Colonic mucosa (tissue), 4 donors: ENCODE measurements at regions not wholly inside any gene's neighbourhood (a gene's known extent, or its start where the extent isn't known, plus 50 kb on each side); places are given as distances from the start of the nearest gene placed in this dataset.

ENCODE experiments used
- DNase-seq: peaks from one replicate; pipeline ENCODE4 v3.0.0-alpha.2; 2020
- H3K27ac ChIP-seq: fragments of 200-600 bp; one replicate; pipeline ENCODE4 v1.8.0; 2021
- H3K27me3 ChIP-seq: fragments of 200-600 bp; one replicate; pipeline ENCODE4 v1.8.0; 2021
- H3K36me3 ChIP-seq: fragments of 200-600 bp; one replicate; pipeline ENCODE4 v1.8.0; 2021
- H3K4me1 ChIP-seq: fragments of 200-600 bp; one replicate; pipeline ENCODE4 v1.8.0; 2021; ENCODE audit warnings: mild to moderate bottlenecking
- H3K4me3 ChIP-seq: fragments of 200-600 bp; one replicate; pipeline ENCODE4 v1.8.0; 2021
- H3K9ac ChIP-seq, 2 donors: one replicate each; pipeline ENCODE4 v1.7.0; 2013; ENCODE audit warnings: control low read depth in 2 of 2, low read depth in 2 of 2, low read length in 2 of 2
- H3K9me3 ChIP-seq: fragments of 200-600 bp; one replicate; pipeline ENCODE4 v1.8.0; 2021
- intact Hi-C: fragments of 100-400 bp; cut with DNase I; formaldehyde crosslinking; loops from one replicate; pipeline ENCODE4 v1.14.1; 2022
- TF ChIP-seq, protein P1 (sequence below): fragments of 200-600 bp; IDR thresholded peaks from one replicate; pipeline ENCODE4 v1.8.0; 2022; ENCODE audit warnings: antibody characterized with exemption, mild to moderate bottlenecking
- donor health status: healthy.
- donor health status: DM: no; HTN: no; CAD: no.
- donor health status: DM: no; HTN: no; CAD: no.

DNA sequence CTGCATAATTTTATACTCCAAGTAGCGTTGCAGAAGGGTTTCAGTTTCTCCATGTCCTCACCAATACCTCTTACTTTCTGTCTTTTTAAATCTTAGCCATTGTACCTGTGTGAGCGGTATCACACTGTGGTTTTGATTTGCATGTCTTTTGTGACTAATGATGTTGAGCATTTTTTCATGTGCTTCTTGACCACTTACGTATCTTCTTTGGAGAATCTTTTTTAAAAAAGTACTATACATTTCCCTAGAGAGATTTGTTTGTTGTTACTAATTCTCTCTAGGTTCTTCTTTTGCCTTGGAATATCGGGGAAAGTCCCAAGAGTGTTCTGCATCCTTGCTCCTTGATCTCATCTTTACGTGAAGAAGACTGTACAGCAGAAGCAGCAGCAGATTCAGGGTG lies 81.8 kb upstream of the WARS2 start:
- Histone ChIP-seq H3K9me3 (no peaks in the 10 kb centered on the region), H3K36me3 (no peaks in the 10 kb centered on the region), H3K27me3 (no peaks in the 10 kb centered on the region), H3K9ac (no peak overlapping the region), H3K4me1 (no peaks in the 10 kb centered on the region), H3K4me3 (no peak overlapping the region), H3K27ac (no peak overlapping the region)
- DNase-seq = no peak
- TF ChIP-seq, protein P1, sequence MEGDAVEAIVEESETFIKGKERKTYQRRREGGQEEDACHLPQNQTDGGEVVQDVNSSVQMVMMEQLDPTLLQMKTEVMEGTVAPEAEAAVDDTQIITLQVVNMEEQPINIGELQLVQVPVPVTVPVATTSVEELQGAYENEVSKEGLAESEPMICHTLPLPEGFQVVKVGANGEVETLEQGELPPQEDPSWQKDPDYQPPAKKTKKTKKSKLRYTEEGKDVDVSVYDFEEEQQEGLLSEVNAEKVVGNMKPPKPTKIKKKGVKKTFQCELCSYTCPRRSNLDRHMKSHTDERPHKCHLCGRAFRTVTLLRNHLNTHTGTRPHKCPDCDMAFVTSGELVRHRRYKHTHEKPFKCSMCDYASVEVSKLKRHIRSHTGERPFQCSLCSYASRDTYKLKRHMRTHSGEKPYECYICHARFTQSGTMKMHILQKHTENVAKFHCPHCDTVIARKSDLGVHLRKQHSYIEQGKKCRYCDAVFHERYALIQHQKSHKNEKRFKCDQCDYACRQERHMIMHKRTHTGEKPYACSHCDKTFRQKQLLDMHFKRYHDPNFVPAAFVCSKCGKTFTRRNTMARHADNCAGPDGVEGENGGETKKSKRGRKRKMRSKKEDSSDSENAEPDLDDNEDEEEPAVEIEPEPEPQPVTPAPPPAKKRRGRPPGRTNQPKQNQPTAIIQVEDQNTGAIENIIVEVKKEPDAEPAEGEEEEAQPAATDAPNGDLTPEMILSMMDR = no peak
- intact Hi-C loops = no loop called here

DNA sequence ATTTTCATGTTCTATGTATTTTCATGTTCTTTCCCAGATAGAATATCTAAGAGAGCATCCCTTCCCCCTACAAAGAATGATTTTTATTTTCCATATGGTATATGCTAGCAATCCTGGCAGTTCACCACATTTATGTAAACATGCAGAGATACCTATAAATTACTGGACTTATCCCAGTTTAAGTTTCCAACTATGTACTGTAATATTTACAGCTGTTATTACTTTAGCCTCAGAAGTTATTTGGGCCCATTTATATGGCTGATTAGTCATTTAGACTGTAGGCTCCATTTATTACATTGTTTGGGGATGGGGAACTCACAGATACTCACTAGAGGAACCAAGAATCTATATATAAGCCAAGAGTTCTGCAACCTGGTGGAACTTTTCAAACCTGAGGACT lies 84.8 kb upstream of the WARS2 start:
- Histone ChIP-seq H3K4me1 (no peaks in the 10 kb centered on the region), H3K9ac (no peak overlapping the region), H3K9me3 (no peaks in the 10 kb centered on the region), H3K27ac (no peak overlapping the region), H3K36me3 (no peaks in the 10 kb centered on the region), H3K4me3 (no peak overlapping the region), H3K27me3 (no peaks in the 10 kb centered on the region)
- intact Hi-C loops = no loop called here
- no peak for DNase-seq
- TF ChIP-seq, protein P1 = no peak

DNA sequence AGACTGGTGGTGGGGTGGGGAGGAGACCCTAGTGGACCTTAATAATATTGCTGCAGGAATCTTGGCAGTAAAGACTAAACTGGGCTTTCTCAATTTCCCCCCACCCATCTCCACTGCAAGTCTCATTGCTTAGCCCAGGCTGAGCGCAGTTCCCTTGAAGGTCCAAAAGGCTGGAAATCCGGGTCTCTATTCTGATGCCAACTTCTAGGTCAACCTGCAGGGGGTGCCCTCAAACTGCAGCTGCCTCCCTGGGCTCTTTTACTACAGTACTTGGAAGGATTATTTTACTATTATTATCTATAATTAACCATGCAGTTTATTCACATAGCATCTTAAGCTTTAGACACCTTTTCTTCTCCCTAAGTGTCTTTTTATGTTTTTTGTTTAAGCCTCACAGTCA lies 85.4 kb upstream of the WARS2 start:
- Histone ChIP-seq H3K4me3 (no peak overlapping the region), H3K9ac (no peak overlapping the region), H3K36me3 (no peaks in the 10 kb centered on the region), H3K27me3 (no peaks in the 10 kb centered on the region), H3K9me3 (no peaks in the 10 kb centered on the region), H3K4me1 (no peaks in the 10 kb centered on the region), H3K27ac (no peak overlapping the region)
- intact Hi-C loops = no loop called here
- TF ChIP-seq, protein P1 = no peak
- DNase-seq = no peak

DNA sequence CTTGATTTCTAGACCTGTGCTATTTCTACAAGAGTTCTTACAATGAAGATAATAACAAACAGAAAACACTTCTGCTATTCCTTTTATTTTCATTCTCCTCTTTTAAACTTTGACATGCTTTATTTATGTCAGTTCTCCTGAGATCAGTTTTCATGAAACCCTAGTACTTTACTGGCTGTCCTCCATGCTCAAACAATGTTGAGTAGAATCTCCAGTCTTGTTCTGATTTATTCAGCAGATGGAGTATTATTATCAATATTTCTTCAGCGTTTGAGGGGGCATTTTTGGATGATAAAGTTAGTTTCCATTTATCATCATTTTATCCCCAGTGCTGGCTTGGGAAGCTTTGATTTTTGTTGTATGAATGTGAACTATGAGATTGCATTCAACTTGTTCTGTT lies 85.9 kb upstream of the WARS2 start:
- Histone ChIP-seq H3K4me3 (no peak overlapping the region), H3K9me3 (no peaks in the 10 kb centered on the region), H3K27ac (no peak overlapping the region), H3K9ac (no peak overlapping the region), H3K36me3 (no peaks in the 10 kb centered on the region), H3K4me1 (no peaks in the 10 kb centered on the region), H3K27me3 (no peaks in the 10 kb centered on the region)
- no peak for DNase-seq
- intact Hi-C loops = no loop called here
- TF ChIP-seq, protein P1 = no peak

DNA sequence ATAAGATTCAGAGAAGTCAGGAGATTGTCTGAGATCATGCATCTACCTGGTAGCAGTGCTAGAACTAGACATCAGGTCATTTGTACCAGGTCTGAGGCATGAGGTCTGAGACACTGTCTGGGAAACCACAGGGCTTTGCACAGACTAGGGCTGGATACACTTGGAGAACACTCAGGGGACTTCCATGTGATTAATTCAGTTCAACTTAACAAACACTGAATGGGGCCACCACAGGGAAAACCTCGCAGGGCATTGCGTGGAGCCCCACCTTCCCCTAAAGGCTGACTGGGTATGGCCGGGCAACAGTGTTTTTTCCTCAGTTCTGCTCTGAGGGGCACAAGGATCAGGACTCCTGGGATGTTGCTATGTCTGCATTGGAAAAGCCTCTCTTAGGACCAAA lies 86.5 kb upstream of the WARS2 start:
- no peak overlapping the region for H3K27ac ChIP-seq
- no peaks in the 10 kb centered on the region for H3K36me3 ChIP-seq
- H3K9ac ChIP-seq = no peak overlapping the region
- intact Hi-C loops = no loop called here
- no peak overlapping the region for H3K4me3 ChIP-seq
- H3K27me3 ChIP-seq = no peaks in the 10 kb centered on the region
- no peaks in the 10 kb centered on the region for H3K4me1 ChIP-seq
- no peak for DNase-seq
- TF ChIP-seq, protein P1 = no peak
- H3K9me3 ChIP-seq = no peaks in the 10 kb centered on the region

DNA sequence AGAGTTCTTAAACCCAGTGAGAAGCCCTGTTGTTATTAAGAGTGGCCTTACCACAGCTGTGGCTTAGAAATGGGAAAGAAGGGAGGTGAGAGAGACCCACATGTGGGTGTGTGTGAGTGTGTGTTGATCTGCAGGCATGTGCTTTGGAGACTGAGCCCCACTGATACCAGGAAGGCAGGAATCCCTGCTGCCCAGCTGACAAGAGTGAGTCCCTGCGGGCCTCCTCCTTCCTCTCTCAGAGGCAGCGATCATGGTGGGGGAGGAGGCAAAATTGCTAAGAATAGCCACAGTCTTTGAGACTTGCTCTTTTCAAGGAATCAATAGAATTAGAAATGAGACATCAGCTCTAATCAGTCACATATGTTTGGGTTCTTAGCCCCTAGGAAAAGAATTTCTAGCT lies 87.0 kb upstream of the WARS2 start:
- Histone ChIP-seq H3K9me3 (no peaks in the 10 kb centered on the region), H3K4me1 (no peaks in the 10 kb centered on the region), H3K27me3 (no peaks in the 10 kb centered on the region), H3K9ac (no peak overlapping the region), H3K36me3 (no peaks in the 10 kb centered on the region), H3K4me3 (no peak overlapping the region), H3K27ac (no peak overlapping the region)
- no peak for DNase-seq
- intact Hi-C loops = no loop called here
- TF ChIP-seq, protein P1 = no peak
